Heart left ventricle (tissue), 16 donors: ENCODE measurements at regions not wholly inside any gene's neighbourhood (a gene's known extent, or its start where the extent isn't known, plus 50 kb on each side); places are given as distances from the start of the nearest gene placed in this dataset.

Experiments used
- ATAC-seq, 4 donors: fragments of 200-7000 bp; cut with Tn5 transposase; one replicate each; pipeline ENCODE4 v1.9.1; 2020 to 2022; ENCODE audit warnings: moderate library complexity in 4 of 4, mild to moderate bottlenecking in 3 of 4, moderate number of reproducible peaks in 1 of 4
- DNase-seq, 5 donors: peaks; one replicate each; pipeline ENCODE4 v3.0.0-alpha.2; 2020
- H3K27ac ChIP-seq, 12 donors: fragments of 200-600 bp; sonication (generic) in 4 of 12; one replicate each; pipeline versions ENCODE4 v1.5.0 to v1.8.0; 2016 to 2022; ENCODE audit warnings: mild to moderate bottlenecking in 2 of 12
- H3K27me3 ChIP-seq, 9 donors: fragments of 200-600 bp; sonication (generic) in 2 of 9; one replicate each; pipeline versions ENCODE4 v1.5.1 to v1.8.0; 2016 to 2022; ENCODE audit warnings: mild to moderate bottlenecking in 3 of 9
- H3K36me3 ChIP-seq, 9 donors: fragments of 200-600 bp; sonication (generic) in 2 of 9; one replicate each; pipeline versions ENCODE4 v1.5.0 to v1.8.0; 2018 to 2022; ENCODE audit warnings: mild to moderate bottlenecking in 2 of 9
- H3K4me1 ChIP-seq, 12 donors: fragments of 200-600 bp; sonication (generic) in 4 of 12; one replicate each; pipeline versions ENCODE4 v1.5.0 to v1.8.0; 2016 to 2022; ENCODE audit warnings: mild to moderate bottlenecking in 3 of 12
- H3K4me3 ChIP-seq, 12 donors: fragments of 200-600 bp; sonication (generic) in 4 of 12; one replicate each; pipeline versions ENCODE4 v1.5.0 to v1.8.0; 2017 to 2022; ENCODE audit warnings: mild to moderate bottlenecking in 9 of 12, moderate library complexity in 4 of 12
- H3K9me3 ChIP-seq, 12 donors: fragments of 200-600 bp; sonication (generic) in 4 of 12; one replicate each; pipeline versions ENCODE4 v1.5.0 to v1.8.0; 2016 to 2022; ENCODE audit warnings: mild to moderate bottlenecking in 1 of 12
- CTCF ChIP-seq, 12 donors: fragments of 200-600 bp; sonication (generic) in 4 of 12; IDR thresholded peaks; one replicate each; pipeline versions ENCODE4 v1.5.0 to v1.8.0; 2018 to 2022; ENCODE audit warnings: antibody characterized with exemption in 12 of 12, mild to moderate bottlenecking in 5 of 12
- POLR2A ChIP-seq, 2 donors: fragments of 450-650 bp; IDR thresholded peaks; one replicate each; pipeline ENCODE4 v1.6.1; 2017; ENCODE audit warnings: antibody characterized with exemption in 2 of 2, mild to moderate bottlenecking in 2 of 2, moderate library complexity in 2 of 2
- WGBS, 4 donors: extraction: QIAGEN DNeasy Blood & Tissue Kit in 2 of 4; methylation state at CpG; one replicate each; pipeline versions ENCODE4 v1.1.5 to v1.1.7; 2013 to 2018; 5-methylcytosine and 5-hydroxymethylcytosine counted together
- intact Hi-C, 10 donors: fragments of 100-400 bp; cut with DNase I; formaldehyde crosslinking; loops; one replicate each; pipeline versions ENCODE4 v1.11.1 to v1.14.2; 2022
- donor health status: ischemic (EF 13 %, LVEDD 7.1; RV severe dilation, severe dysfunction).
- donor health status: healthy with polysubstance abuse.
- donor health status: DM: no; HTN: yes; CAD: no.
- donor health status: DM: no; HTN: no; CAD: no.
- donor health status: ischemic (EF 25% LVEDD 6.9; RV normal size, moderate dysfunction).
- donor health status: ischemic (EF 25% LVEDD 5.7; RV mildly dilated, moderate dysfunction).
- donor health status: healthy.
- donor health status: DM: yes; HTN: yes; CAD: no.
- donor health status: ischemic (EF 35%, LVEDD 5.7; RV mildly dilated, moderate dysfunction).
- donor health status: nonischemic (EF 11% LVEDD 7.7; RV severe dilation, severe dysfunction).
- donor health status: DM: yes; HTN: yes; CAD: no.
- donor health status: PGD.
- donor health status: ischemic (EF 29% LVEDD 5.4; RV normal size, mild dysfunction).
- donor health status: nonischemic (EF 23%, LVEDD 6.1; RV moderate dilation, normal function).

- Histone ChIP-seq H3K27ac (no peak overlapping the region), H3K27me3 (no peaks in the 10 kb centered on the region), H3K36me3 (no peaks in the 10 kb centered on the region), H3K9me3 (peaks cover 0 to 8% (median under 1%) of the 10 kb centered on the region in 12 donors), H3K4me1 (no peaks in the 10 kb centered on the region), H3K4me3 (no peak overlapping the region)
- intact Hi-C loops: no loop called here
- WGBS, 4 donors: 78 to 82% (median 80%) methylated on average over 20 of the region's 20 CpGs
- no peak for ATAC-seq
- TF ChIP-seq CTCF (IDR thresholded peaks at IDR 0.05) (no peak), POLR2A (IDR thresholded peaks at IDR 0.05) (no peak)
- DNase-seq: no peak
Measured at GRCh38 chr7:152513861-152514770, 78.3 kb upstream of the KMT2C start.

DNA sequence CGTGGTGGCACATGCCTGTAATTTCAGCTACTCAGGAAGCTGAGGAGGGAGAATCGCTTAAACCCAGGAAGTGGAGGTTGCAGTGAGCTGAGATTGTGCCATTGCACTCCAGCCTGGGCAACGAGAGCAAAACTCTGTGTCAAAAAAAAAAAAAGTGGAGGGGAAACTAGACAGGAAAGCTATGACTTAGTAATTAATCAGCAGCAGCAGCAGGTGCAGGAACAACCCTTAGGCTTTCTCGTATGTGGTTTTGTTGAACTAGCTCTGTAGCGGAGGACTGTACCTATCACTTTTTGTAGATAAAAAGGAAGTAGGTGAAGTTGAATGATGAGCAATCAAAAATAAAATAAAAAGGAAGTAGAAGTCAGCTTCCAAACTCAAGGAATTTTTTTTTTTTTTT lies 76.9 kb upstream of the KMT2C start:
- 53 to 60% (median 57%) methylated on average over 5 of the region's 5 CpGs for WGBS, 4 donors
- DNase-seq (no peak), ATAC-seq (no peak)
- Histone ChIP-seq H3K27me3 (no peaks in the 10 kb centered on the region), H3K27ac (no peak overlapping the region), H3K36me3 (no peaks in the 10 kb centered on the region), H3K9me3 (no peaks in the 10 kb centered on the region), H3K4me1 (no peaks in the 10 kb centered on the region), H3K4me3 (peak overlapping the region in 1 of 12 donors; percentile 15)
- intact Hi-C loops: no loop called here
- TF ChIP-seq POLR2A (IDR thresholded peaks at IDR 0.05): no peak
- TF ChIP-seq CTCF (IDR thresholded peaks at IDR 0.05): no peak

DNA sequence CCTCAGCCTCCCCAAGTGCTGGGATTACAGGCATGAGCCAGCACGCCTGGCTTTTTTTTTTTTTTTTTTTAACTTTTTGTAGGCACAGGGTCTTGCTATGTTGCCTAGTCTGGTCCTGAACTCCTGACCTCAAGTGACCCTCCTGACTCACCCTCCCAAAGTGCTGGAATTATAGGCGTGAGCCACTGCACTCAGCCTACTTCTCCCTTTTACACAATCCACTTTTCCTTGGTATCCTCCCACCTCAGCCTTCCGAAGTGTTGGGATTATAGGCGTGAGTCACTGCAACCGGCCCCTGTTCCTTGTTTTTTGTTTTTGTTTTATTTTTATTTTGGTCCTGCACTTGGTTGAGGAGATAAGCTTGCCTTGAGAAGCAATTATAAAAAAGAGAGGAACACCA lies 75.9 kb upstream of the KMT2C start:
- Histone ChIP-seq H3K27me3 (no peaks in the 10 kb centered on the region), H3K9me3 (no peaks in the 10 kb centered on the region), H3K4me1 (no peaks in the 10 kb centered on the region), H3K4me3 (no peak overlapping the region), H3K27ac (no peak overlapping the region), H3K36me3 (no peaks in the 10 kb centered on the region)
- no peak for DNase-seq
- intact Hi-C loops: no loop called here
- WGBS, 4 donors: 70 to 76% (median 73%) methylated on average over 5 of the region's 5 CpGs
- ATAC-seq: no peak
- no peak for TF ChIP-seq POLR2A (IDR thresholded peaks at IDR 0.05)
- TF ChIP-seq CTCF (IDR thresholded peaks at IDR 0.05): no peak

DNA sequence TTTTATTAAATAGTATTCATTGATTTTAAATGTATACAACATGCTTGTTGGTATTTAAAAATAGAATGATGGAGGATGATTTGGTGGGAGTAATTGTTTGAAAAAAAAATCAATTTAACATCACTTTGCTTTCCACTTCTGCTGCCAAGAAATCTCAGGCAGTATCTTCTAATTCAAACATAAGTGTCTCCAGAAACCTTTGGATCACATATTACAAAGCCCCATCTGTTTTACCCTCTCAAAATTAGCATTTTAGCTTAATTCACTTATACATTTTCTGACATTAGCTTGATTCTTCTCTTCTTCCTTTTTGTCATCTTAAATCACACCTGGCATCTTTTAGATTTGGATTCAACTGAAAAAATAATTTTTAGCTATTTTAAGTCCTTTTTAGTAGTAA lies 72.9 kb upstream of the KMT2C start:
- intact Hi-C loops: no loop called here
- no peak for ATAC-seq
- no peaks in the 10 kb centered on the region for H3K36me3 ChIP-seq
- no peaks in the 10 kb centered on the region for H3K4me1 ChIP-seq
- DNase-seq: no peak
- no peak overlapping the region for H3K27ac ChIP-seq
- no peak for TF ChIP-seq CTCF (IDR thresholded peaks at IDR 0.05)
- no peak for TF ChIP-seq POLR2A (IDR thresholded peaks at IDR 0.05)
- no peak overlapping the region for H3K4me3 ChIP-seq
- no peaks in the 10 kb centered on the region for H3K9me3 ChIP-seq
- no peaks in the 10 kb centered on the region for H3K27me3 ChIP-seq
